ENCODE measurements at regions not wholly inside any gene's neighbourhood (a gene's known extent, or its start where the extent isn't known, plus 50 kb on each side); places are given as distances from the start of the nearest gene placed in this dataset.
"Not testable (repeated sequence)": the region's sequence is repeated elsewhere in the genome, so short reads cannot be mapped to it uniquely, and the experiment has no call there.

- no peak for DNase-seq (ENCODE audit: low read depth)
Measured at GRCh38 chr20:48440916-48441315, 386.9 kb downstream of the PREX1 start.

- DNase-seq (ENCODE audit: low read depth): not testable (repeated sequence)
Measured at GRCh38 chr20:48440261-48440660, 387.5 kb downstream of the PREX1 start.

- no peak for DNase-seq (ENCODE audit: low read depth)
Measured at GRCh38 chr20:48437146-48437545, 390.7 kb downstream of the PREX1 start.

GRCh38 chr20:48436609-48437008, 391.2 kb downstream of the PREX1 start:
- not testable (repeated sequence) for DNase-seq (ENCODE audit: low read depth)

GRCh38 chr20:48433178-48433577, 394.6 kb downstream of the PREX1 start:
- no peak for DNase-seq (ENCODE audit: low read depth)

- no peak for DNase-seq (ENCODE audit: low read depth)
Measured at GRCh38 chr20:48432494-48432832, 395.3 kb downstream of the PREX1 start.

GRCh38 chr20:48431653-48432493, 395.9 kb downstream of the PREX1 start:
- DNase-seq (ENCODE audit: low read depth): no peak

GRCh38 chr20:48426630-48427029, 401.2 kb downstream of the PREX1 start:
- no peak for DNase-seq (ENCODE audit: low read depth)

GRCh38 chr20:48425817-48426612, 401.8 kb downstream of the PREX1 start:
- no peak for DNase-seq (ENCODE audit: low read depth)

- DNase-seq (ENCODE audit: low read depth): no peak
Measured at GRCh38 chr20:48425321-48425720, 402.5 kb downstream of the PREX1 start.

- no peak for DNase-seq (ENCODE audit: low read depth)
Measured at GRCh38 chr20:48422242-48422960, 405.4 kb downstream of the PREX1 start.

- DNase-seq (ENCODE audit: low read depth): no peak
Measured at GRCh38 chr20:48421547-48421946, 406.3 kb downstream of the PREX1 start.

GRCh38 chr20:48420176-48420575, 407.6 kb downstream of the PREX1 start:
- no peak for DNase-seq (ENCODE audit: low read depth)

- DNase-seq (ENCODE audit: low read depth): no peak
Measured at GRCh38 chr20:48419173-48419572, 408.6 kb downstream of the PREX1 start.

GRCh38 chr20:48416002-48416401, 411.8 kb downstream of the PREX1 start:
- no peak for DNase-seq (ENCODE audit: low read depth)

GRCh38 chr20:48414786-48415185, 413.0 kb downstream of the PREX1 start:
- no peak for DNase-seq (ENCODE audit: low read depth)

- DNase-seq (ENCODE audit: low read depth): no peak
Measured at GRCh38 chr20:48411919-48412522, 415.8 kb downstream of the PREX1 start.

- no peak for DNase-seq (ENCODE audit: low read depth)
Measured at GRCh38 chr20:48411245-48411644, 416.6 kb downstream of the PREX1 start.

GRCh38 chr20:48409055-48409615, 418.7 kb downstream of the PREX1 start:
- DNase-seq (ENCODE audit: low read depth): no peak

- no peak for DNase-seq (ENCODE audit: low read depth)
Measured at GRCh38 chr20:48407710-48408109, 420.1 kb downstream of the PREX1 start.

- no peak for DNase-seq (ENCODE audit: low read depth)
Measured at GRCh38 chr20:48406912-48407340, 420.9 kb downstream of the PREX1 start.

GRCh38 chr20:48406498-48406897, 421.3 kb downstream of the PREX1 start:
- DNase-seq (ENCODE audit: low read depth): no peak

All from fibroblast of the conjunctiva (primary cell).